ENCODE measurements at regions not wholly inside any gene's neighbourhood (a gene's known extent, or its start where the extent isn't known, plus 50 kb on each side); places are given as distances from the start of the nearest gene placed in this dataset.
A peak's percentile ranks its signal among the peaks of the same experiment; 100 is the strongest.

- Mint-ChIP-seq H3K4me3 (ENCODE audit: unreplicated experiment) (no peak overlapping the region), H3K9me3 (ENCODE audit: unreplicated experiment) (no peaks in the 10 kb centered on the region), H3K27me3 (ENCODE audit: low read depth, unreplicated experiment) (no peaks in the 10 kb centered on the region), H3K27ac (ENCODE audit: unreplicated experiment) (no peak overlapping the region), H3K4me1 (ENCODE audit: low read depth, unreplicated experiment) (no peaks in the 10 kb centered on the region), H3K36me3 (ENCODE audit: low read depth, unreplicated experiment) (no peaks in the 10 kb centered on the region)
- FAIRE-seq (no peak), DNase-seq (ENCODE audit: low read depth) (no peak)
- TF ChIP-seq EZH2 (IDR thresholded peaks at IDR 0.05; ENCODE audit: insufficient read depth, low read length) (no peak), CTCF (IDR thresholded peaks at IDR 0.05; ENCODE audit: insufficient read depth, low read depth, low read length) (no peak)
- Histone ChIP-seq H3K4me2 (ENCODE audit: low read length) (no peak overlapping the region), H2AFZ (ENCODE audit: low read depth, low read length) (no peak overlapping the region), H4K20me1 (ENCODE audit: insufficient read depth, low read length) (no peaks in the 10 kb centered on the region), H3K4me1 (ENCODE audit: insufficient read depth, low read length) (no peaks in the 10 kb centered on the region), H3K9me3 (ENCODE audit: insufficient read depth, low read depth, low read length) (no peaks in the 10 kb centered on the region), H3K79me2 (ENCODE audit: insufficient read depth, low read length) (no peaks in the 10 kb centered on the region), H3K27ac (ENCODE audit: low read depth, low read length) (no peak overlapping the region), H3K9ac (ENCODE audit: low read length) (no peak overlapping the region), H3K4me3 (ENCODE audit: insufficient read depth, low read depth, low read length) (no peak overlapping the region), H3K27me3 (ENCODE audit: insufficient read depth, low read length) (no peaks in the 10 kb centered on the region), H3K36me3 (ENCODE audit: insufficient read depth, low read length) (no peaks in the 10 kb centered on the region)
These were observed 361.7 kb downstream of the GPD2 start for GRCh38 chr2:156797832-156798231.

GRCh38 chr2:156800065-156800653 is 364.0 kb downstream of the GPD2 start:
- H3K4me2 ChIP-seq (ENCODE audit: low read length), result peak overlapping the region; percentile 80
- no peaks in the 10 kb centered on the region for H3K9me3 ChIP-seq (ENCODE audit: insufficient read depth, low read depth, low read length)
- no peaks in the 10 kb centered on the region for H3K4me1 ChIP-seq (ENCODE audit: insufficient read depth, low read length)
- H3K27me3 Mint-ChIP-seq (ENCODE audit: low read depth, unreplicated experiment), result no peaks in the 10 kb centered on the region
- H3K79me2 ChIP-seq (ENCODE audit: insufficient read depth, low read length), result no peaks in the 10 kb centered on the region
- no peak for TF ChIP-seq EZH2 (IDR thresholded peaks at IDR 0.05; ENCODE audit: insufficient read depth, low read length)
- H2AFZ ChIP-seq (ENCODE audit: low read depth, low read length), result peak overlapping the region; percentile 67
- H3K27ac Mint-ChIP-seq (ENCODE audit: unreplicated experiment), result no peak overlapping the region
- DNase-seq (ENCODE audit: low read depth), result no peak
- peak overlapping the region; percentile 44 for H3K9ac ChIP-seq (ENCODE audit: low read length)
- H3K27me3 ChIP-seq (ENCODE audit: insufficient read depth, low read length), result no peaks in the 10 kb centered on the region
- H3K36me3 Mint-ChIP-seq (ENCODE audit: low read depth, unreplicated experiment), result no peaks in the 10 kb centered on the region
- peak overlapping the region; percentile 52 for H3K4me3 ChIP-seq (ENCODE audit: insufficient read depth, low read depth, low read length)
- no peak overlapping the region for H3K4me3 Mint-ChIP-seq (ENCODE audit: unreplicated experiment)
- H3K4me1 Mint-ChIP-seq (ENCODE audit: low read depth, unreplicated experiment), result no peaks in the 10 kb centered on the region
- FAIRE-seq, result no peak
- H3K9me3 Mint-ChIP-seq (ENCODE audit: unreplicated experiment), result no peaks in the 10 kb centered on the region
- no peaks in the 10 kb centered on the region for H3K36me3 ChIP-seq (ENCODE audit: insufficient read depth, low read length)
- H3K27ac ChIP-seq (ENCODE audit: low read depth, low read length), result no peak overlapping the region
- H4K20me1 ChIP-seq (ENCODE audit: insufficient read depth, low read length), result no peaks in the 10 kb centered on the region

DNA sequence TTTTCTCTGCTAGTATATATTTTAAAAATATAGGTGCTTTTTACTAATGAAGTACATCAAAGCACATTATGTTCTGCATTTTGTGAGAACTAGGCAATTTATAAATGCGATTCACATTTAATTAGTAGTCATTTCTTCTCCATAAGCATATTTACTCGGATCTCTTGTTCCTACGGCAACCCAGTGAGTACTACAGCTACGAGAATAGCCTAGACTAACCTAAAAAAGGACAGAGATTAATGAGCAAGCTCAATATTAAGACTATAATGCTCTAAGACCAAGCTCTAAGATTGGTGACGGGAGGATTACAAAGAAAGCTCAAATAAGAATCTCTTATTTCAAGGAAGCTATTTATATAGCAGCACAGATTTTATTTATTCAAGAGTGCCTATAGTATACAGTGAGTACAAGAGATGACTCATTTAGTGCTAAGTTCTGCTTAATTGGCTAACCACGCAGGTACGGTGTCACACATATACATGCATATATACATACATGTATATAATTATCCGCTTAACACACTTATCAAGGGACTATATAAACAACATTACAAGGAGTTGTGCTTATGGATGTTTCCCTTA is 364.7 kb downstream of the GPD2 start:
- no peak overlapping the region for H3K4me3 Mint-ChIP-seq (ENCODE audit: unreplicated experiment)
- H3K9me3 Mint-ChIP-seq (ENCODE audit: unreplicated experiment), result no peaks in the 10 kb centered on the region
- H2AFZ ChIP-seq (ENCODE audit: low read depth, low read length), result peak overlapping the region; percentile 67
- H3K27ac Mint-ChIP-seq (ENCODE audit: unreplicated experiment), result no peak overlapping the region
- FAIRE-seq (no peak), DNase-seq (ENCODE audit: low read depth) (no peak)
- no peaks in the 10 kb centered on the region for H3K4me1 Mint-ChIP-seq (ENCODE audit: low read depth, unreplicated experiment)
- TF ChIP-seq EZH2 (IDR thresholded peaks at IDR 0.05; ENCODE audit: insufficient read depth, low read length), result no peak
- TF ChIP-seq CTCF (IDR thresholded peaks at IDR 0.05; ENCODE audit: insufficient read depth, low read depth, low read length), result no peak
- H4K20me1 ChIP-seq (ENCODE audit: insufficient read depth, low read length), result no peaks in the 10 kb centered on the region
- no peaks in the 10 kb centered on the region for H3K9me3 ChIP-seq (ENCODE audit: insufficient read depth, low read depth, low read length)
- H3K36me3 ChIP-seq (ENCODE audit: insufficient read depth, low read length), result no peaks in the 10 kb centered on the region
- H3K4me1 ChIP-seq (ENCODE audit: insufficient read depth, low read length), result no peaks in the 10 kb centered on the region
- H3K4me2 ChIP-seq (ENCODE audit: low read length), result peak overlapping the region; percentile 80
- no peaks in the 10 kb centered on the region for H3K27me3 ChIP-seq (ENCODE audit: insufficient read depth, low read length)
- peak overlapping the region; percentile 44 for H3K9ac ChIP-seq (ENCODE audit: low read length)
- no peaks in the 10 kb centered on the region for H3K36me3 Mint-ChIP-seq (ENCODE audit: low read depth, unreplicated experiment)
- H3K4me3 ChIP-seq (ENCODE audit: insufficient read depth, low read depth, low read length), result peak overlapping the region; percentile 52
- H3K27me3 Mint-ChIP-seq (ENCODE audit: low read depth, unreplicated experiment), result no peaks in the 10 kb centered on the region
- no peaks in the 10 kb centered on the region for H3K79me2 ChIP-seq (ENCODE audit: insufficient read depth, low read length)
- H3K27ac ChIP-seq (ENCODE audit: low read depth, low read length), result no peak overlapping the region

All from astrocyte (in vitro differentiated cells and primary cell).